ENCODE measurements at regions not wholly inside any gene's neighbourhood (a gene's known extent, or its start where the extent isn't known, plus 50 kb on each side); places are given as distances from the start of the nearest gene placed in this dataset.

- no peaks in the 10 kb centered on the region for H3K27me3 Mint-ChIP-seq (ENCODE audit: low read depth)
- POLR2A ChIA-PET, result no interaction called here
- CTCF ChIA-PET, result no interaction called here
- ATAC-seq, result no peak
- H3K27ac Mint-ChIP-seq, result no peak overlapping the region
- DNase-seq, result no peak
- peaks cover 7% of the 10 kb centered on the region for H3K9me3 Mint-ChIP-seq (ENCODE audit: insufficient read depth)
- no peak overlapping the region for H3K4me3 Mint-ChIP-seq
- no peaks in the 10 kb centered on the region for H3K4me1 Mint-ChIP-seq (ENCODE audit: low read depth)
- H3K36me3 Mint-ChIP-seq (ENCODE audit: low read depth), result no peaks in the 10 kb centered on the region
Measured at GRCh38 chr6:925656-926213, 232.8 kb upstream of the EXOC2 start.

GRCh38 chr6:924661-925060 is 231.7 kb upstream of the EXOC2 start:
- H3K4me1 Mint-ChIP-seq (ENCODE audit: low read depth), result no peaks in the 10 kb centered on the region
- H3K9me3 Mint-ChIP-seq (ENCODE audit: insufficient read depth), result peaks cover 7% of the 10 kb centered on the region
- ATAC-seq (no peak), DNase-seq (no peak)
- POLR2A ChIA-PET, result no interaction called here
- H3K36me3 Mint-ChIP-seq (ENCODE audit: low read depth), result no peaks in the 10 kb centered on the region
- H3K27ac Mint-ChIP-seq, result no peak overlapping the region
- CTCF ChIA-PET, result no interaction called here
- H3K4me3 Mint-ChIP-seq, result no peak overlapping the region
- H3K27me3 Mint-ChIP-seq (ENCODE audit: low read depth), result no peaks in the 10 kb centered on the region

- CTCF ChIA-PET, result no interaction called here
- POLR2A ChIA-PET, result no interaction called here
Measured at GRCh38 chr6:921400-921799, 228.5 kb upstream of the EXOC2 start.

GRCh38 chr6:920512-920911 is 227.6 kb upstream of the EXOC2 start:
- Mint-ChIP-seq H3K4me1 (ENCODE audit: low read depth) (no peaks in the 10 kb centered on the region), H3K9me3 (ENCODE audit: insufficient read depth) (peaks cover 7% of the 10 kb centered on the region), H3K27me3 (ENCODE audit: low read depth) (peaks cover 2% of the 10 kb centered on the region), H3K27ac (no peak overlapping the region), H3K36me3 (ENCODE audit: low read depth) (no peaks in the 10 kb centered on the region), H3K4me3 (no peak overlapping the region)
- ATAC-seq (no peak), DNase-seq (no peak)
- POLR2A ChIA-PET, result no interaction called here
- CTCF ChIA-PET, result no interaction called here

More at GRCh38 chr6:921400-921799, 228.5 kb upstream of the EXOC2 start:
- no peak for ATAC-seq
- DNase-seq, result no peak
- H3K27me3 Mint-ChIP-seq (ENCODE audit: low read depth), result peaks cover 2% of the 10 kb centered on the region
- no peak overlapping the region for H3K27ac Mint-ChIP-seq
- H3K36me3 Mint-ChIP-seq (ENCODE audit: low read depth), result no peaks in the 10 kb centered on the region
- H3K4me3 Mint-ChIP-seq, result no peak overlapping the region
- H3K4me1 Mint-ChIP-seq (ENCODE audit: low read depth), result no peaks in the 10 kb centered on the region
- peaks cover 7% of the 10 kb centered on the region for H3K9me3 Mint-ChIP-seq (ENCODE audit: insufficient read depth)

GRCh38 chr6:919500-919899 is 226.6 kb upstream of the EXOC2 start:
- Mint-ChIP-seq H3K4me3 (no peak overlapping the region), H3K9me3 (ENCODE audit: insufficient read depth) (peaks cover 7% of the 10 kb centered on the region), H3K27me3 (ENCODE audit: low read depth) (peaks cover 2% of the 10 kb centered on the region), H3K4me1 (ENCODE audit: low read depth) (no peaks in the 10 kb centered on the region), H3K36me3 (ENCODE audit: low read depth) (no peaks in the 10 kb centered on the region), H3K27ac (no peak overlapping the region)
- ATAC-seq (no peak), DNase-seq (no peak)
- CTCF ChIA-PET, result no interaction called here
- POLR2A ChIA-PET, result no interaction called here

GRCh38 chr6:917939-918338 is 225.0 kb upstream of the EXOC2 start:
- no peak overlapping the region for H3K27ac Mint-ChIP-seq
- H3K9me3 Mint-ChIP-seq (ENCODE audit: insufficient read depth), result peaks cover 7% of the 10 kb centered on the region
- ChIA-PET POLR2A (no interaction called here), CTCF (no interaction called here)
- H3K27me3 Mint-ChIP-seq (ENCODE audit: low read depth), result peaks cover 4% of the 10 kb centered on the region
- no peaks in the 10 kb centered on the region for H3K4me1 Mint-ChIP-seq (ENCODE audit: low read depth)
- H3K36me3 Mint-ChIP-seq (ENCODE audit: low read depth), result no peaks in the 10 kb centered on the region
- DNase-seq (no peak), ATAC-seq (no peak)
- H3K4me3 Mint-ChIP-seq, result no peak overlapping the region

- Mint-ChIP-seq H3K27ac (no peak overlapping the region), H3K9me3 (ENCODE audit: insufficient read depth) (peaks cover 7% of the 10 kb centered on the region), H3K27me3 (ENCODE audit: low read depth) (peaks cover 6% of the 10 kb centered on the region), H3K4me3 (no peak overlapping the region), H3K36me3 (ENCODE audit: low read depth) (no peaks in the 10 kb centered on the region), H3K4me1 (ENCODE audit: low read depth) (no peaks in the 10 kb centered on the region)
- POLR2A ChIA-PET, result no interaction called here
- CTCF ChIA-PET, result no interaction called here
- DNase-seq (no peak), ATAC-seq (no peak)
Measured at GRCh38 chr6:917296-917695, 224.4 kb upstream of the EXOC2 start.

GRCh38 chr6:916131-916530 is 223.2 kb upstream of the EXOC2 start:
- Mint-ChIP-seq H3K36me3 (ENCODE audit: low read depth) (no peaks in the 10 kb centered on the region), H3K27ac (no peak overlapping the region), H3K4me1 (ENCODE audit: low read depth) (no peaks in the 10 kb centered on the region), H3K27me3 (ENCODE audit: low read depth) (peaks cover 9% of the 10 kb centered on the region), H3K9me3 (ENCODE audit: insufficient read depth) (peaks cover under 1% of the 10 kb centered on the region), H3K4me3 (no peak overlapping the region)
- CTCF ChIA-PET, result no interaction called here
- POLR2A ChIA-PET, result interaction anchor here (0.5 kb wide), 1 partner anchor 145 kb away, joined by 4 read pairs; no protein-coding TSS in a partner anchor
- DNase-seq, result no peak
- no peak for ATAC-seq

- Mint-ChIP-seq H3K4me3 (no peak overlapping the region), H3K27me3 (ENCODE audit: low read depth) (peaks cover 9% of the 10 kb centered on the region), H3K27ac (no peak overlapping the region), H3K4me1 (ENCODE audit: low read depth) (no peaks in the 10 kb centered on the region), H3K9me3 (ENCODE audit: insufficient read depth) (no peaks in the 10 kb centered on the region), H3K36me3 (ENCODE audit: low read depth) (no peaks in the 10 kb centered on the region)
- DNase-seq (no peak), ATAC-seq (no peak)
- CTCF ChIA-PET, result no interaction called here
- POLR2A ChIA-PET, result no interaction called here
Measured at GRCh38 chr6:912871-913835, 220.2 kb upstream of the EXOC2 start.

GRCh38 chr6:907928-908327 is 215.0 kb upstream of the EXOC2 start:
- Mint-ChIP-seq H3K27ac (no peak overlapping the region), H3K4me1 (ENCODE audit: low read depth) (no peaks in the 10 kb centered on the region), H3K36me3 (ENCODE audit: low read depth) (no peaks in the 10 kb centered on the region), H3K27me3 (ENCODE audit: low read depth) (peaks cover 4% of the 10 kb centered on the region), H3K9me3 (ENCODE audit: insufficient read depth) (no peaks in the 10 kb centered on the region), H3K4me3 (no peak overlapping the region)
- DNase-seq (no peak), ATAC-seq (no peak)
- ChIA-PET POLR2A (no interaction called here), CTCF (no interaction called here)

- DNase-seq, result no peak
- POLR2A ChIA-PET, result no interaction called here
- CTCF ChIA-PET, result no interaction called here
- Mint-ChIP-seq H3K4me3 (no peak overlapping the region), H3K36me3 (ENCODE audit: low read depth) (no peaks in the 10 kb centered on the region), H3K27me3 (ENCODE audit: low read depth) (no peaks in the 10 kb centered on the region), H3K27ac (no peak overlapping the region), H3K4me1 (ENCODE audit: low read depth) (no peaks in the 10 kb centered on the region), H3K9me3 (ENCODE audit: insufficient read depth) (no peaks in the 10 kb centered on the region)
- ATAC-seq, result no peak
Measured at GRCh38 chr6:906920-907319, 214.0 kb upstream of the EXOC2 start.

- ATAC-seq (no peak), DNase-seq (no peak)
- no peaks in the 10 kb centered on the region for H3K27me3 Mint-ChIP-seq (ENCODE audit: low read depth)
- CTCF ChIA-PET, result interaction anchor here (1.2 kb wide), 1 partner anchor 185 kb away, joined by 3 read pairs; no protein-coding TSS in a partner anchor
- no peak overlapping the region for H3K4me3 Mint-ChIP-seq
- POLR2A ChIA-PET, result no interaction called here
- H3K4me1 Mint-ChIP-seq (ENCODE audit: low read depth), result no peaks in the 10 kb centered on the region
- no peaks in the 10 kb centered on the region for H3K36me3 Mint-ChIP-seq (ENCODE audit: low read depth)
- no peak overlapping the region for H3K27ac Mint-ChIP-seq
- no peaks in the 10 kb centered on the region for H3K9me3 Mint-ChIP-seq (ENCODE audit: insufficient read depth)
Measured at GRCh38 chr6:905556-905955, 212.6 kb upstream of the EXOC2 start.
